T-helper 17 cell (primary cell): ENCODE measurements at regions not wholly inside any gene's neighbourhood (a gene's known extent, or its start where the extent isn't known, plus 50 kb on each side); places are given as distances from the start of the nearest gene placed in this dataset.

Experiments
- ATAC-seq: fragments of 150-1000 bp; cut with Tn5 transposase; 2 replicates; pipeline ENCODE4 v1.10.0; 2021; ENCODE audit warnings: mild to moderate bottlenecking, moderate library complexity
- DNase-seq, 3 donors: peaks; one replicate each; pipeline versions ENCODE4 v3.0.0 to v3.0.0-alpha.2; 2020 to 2021
- H3K9me3 ChIP-seq: one replicate; pipeline ENCODE4 v1.7.0; 2013; ENCODE audit warnings: low read length, mild to moderate bottlenecking; ENCODE audit not compliant: control insufficient read depth, poor library complexity, severe bottlenecking
- H3K27ac Mint-ChIP-seq: one replicate; pipeline ENCODE4 v1.8.0; 2022; ENCODE audit warnings: mild to moderate bottlenecking, moderate library complexity, mixed read lengths
- H3K27me3 Mint-ChIP-seq: one replicate; pipeline ENCODE4 v1.8.0; 2022; ENCODE audit warnings: mixed read lengths
- H3K36me3 Mint-ChIP-seq: one replicate; pipeline ENCODE4 v1.8.0; 2022; ENCODE audit warnings: low read depth, mixed read lengths
- H3K4me1 Mint-ChIP-seq: one replicate; pipeline ENCODE4 v1.8.0; 2022; ENCODE audit warnings: mild to moderate bottlenecking, mixed read lengths
- H3K4me3 Mint-ChIP-seq: one replicate; pipeline ENCODE4 v1.8.0; 2022; ENCODE audit warnings: mild to moderate bottlenecking, moderate library complexity, mixed read lengths

DNA sequence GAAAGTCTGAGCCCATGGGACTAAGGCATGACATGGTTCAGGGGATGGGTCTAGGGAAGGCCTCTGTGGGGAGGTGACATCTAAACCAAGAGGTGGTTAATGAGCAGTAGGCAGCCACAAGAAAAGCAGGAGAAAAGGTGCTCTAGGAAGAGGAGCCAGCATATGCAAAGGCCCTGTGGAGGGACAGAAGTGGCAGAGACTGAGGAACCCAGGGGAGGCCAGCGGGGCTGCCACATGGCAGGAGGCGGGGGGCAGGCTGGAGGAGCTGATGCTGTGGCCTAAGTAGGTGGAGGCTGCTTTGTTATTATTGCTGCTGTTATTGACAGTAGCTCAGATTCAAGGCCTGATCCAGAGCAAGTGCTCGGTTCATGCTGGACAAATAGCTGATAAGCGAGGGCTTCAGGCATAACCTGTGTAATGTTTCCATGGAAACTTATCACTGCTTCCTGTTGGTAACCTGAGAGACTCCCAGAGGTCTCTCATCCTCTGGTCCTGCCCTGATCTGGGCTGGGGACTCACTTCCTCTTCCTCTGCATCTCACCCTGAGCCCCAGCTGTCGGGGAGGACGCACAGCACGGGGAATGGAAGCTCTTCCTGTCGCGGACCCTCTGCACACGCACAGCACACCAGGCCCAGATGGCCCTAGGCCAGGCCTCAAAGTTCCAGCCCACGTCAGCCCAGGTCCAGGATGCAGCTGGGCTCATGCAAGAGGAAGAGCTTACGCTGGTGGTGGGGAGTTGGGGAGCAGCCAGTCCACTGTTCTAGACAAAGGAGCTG lies 75.2 kb upstream of the TP53I11 start:
- Mint-ChIP-seq H3K36me3 (no peaks in the 10 kb centered on the region), H3K27ac (peak overlapping the region; percentile 21), H3K4me1 (peaks cover 13% of the 10 kb centered on the region), H3K4me3 (peak overlapping the region; percentile 54), H3K27me3 (peaks cover 7% of the 10 kb centered on the region)
- DNase-seq, result no peak
- no peaks in the 10 kb centered on the region for H3K9me3 ChIP-seq
- ATAC-seq, result peak; percentile 50

GRCh38 chr11:45026835-45027234 lies 76.2 kb upstream of the TP53I11 start:
- no peak overlapping the region for H3K4me3 Mint-ChIP-seq
- H3K27ac Mint-ChIP-seq, result no peak overlapping the region
- no peaks in the 10 kb centered on the region for H3K9me3 ChIP-seq
- peaks cover 13% of the 10 kb centered on the region for H3K4me1 Mint-ChIP-seq
- DNase-seq, result no peak
- no peaks in the 10 kb centered on the region for H3K36me3 Mint-ChIP-seq
- ATAC-seq, result no peak
- peaks cover under 1% of the 10 kb centered on the region for H3K27me3 Mint-ChIP-seq

DNA sequence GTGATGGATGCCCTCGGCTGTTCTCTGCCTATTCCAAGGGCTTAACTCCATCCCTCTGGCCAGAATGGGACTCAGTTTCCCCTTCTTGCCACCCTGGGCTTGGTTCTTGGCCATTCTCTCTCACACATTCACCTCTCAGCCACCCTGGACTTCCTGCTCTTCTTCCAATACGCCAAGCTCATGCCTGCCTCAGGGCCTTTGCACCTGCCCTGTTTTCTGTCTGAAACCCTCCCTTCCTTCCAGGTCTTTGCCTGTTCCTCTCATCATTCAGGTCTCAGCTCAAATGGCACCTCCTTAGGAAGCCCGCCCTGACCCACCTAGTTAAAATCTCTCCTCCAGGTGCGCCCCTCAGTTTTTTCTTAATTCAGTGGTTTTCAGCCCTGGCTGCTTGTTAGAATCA lies 76.6 kb upstream of the TP53I11 start:
- Mint-ChIP-seq H3K4me3 (no peak overlapping the region), H3K36me3 (no peaks in the 10 kb centered on the region), H3K27ac (no peak overlapping the region), H3K27me3 (peaks cover 1% of the 10 kb centered on the region), H3K4me1 (peaks cover 13% of the 10 kb centered on the region)
- H3K9me3 ChIP-seq, result no peaks in the 10 kb centered on the region
- no peak for ATAC-seq
- no peak for DNase-seq

- Mint-ChIP-seq H3K4me3 (no peak overlapping the region), H3K4me1 (peaks cover 16% of the 10 kb centered on the region), H3K27me3 (peaks cover 12% of the 10 kb centered on the region), H3K36me3 (no peaks in the 10 kb centered on the region), H3K27ac (no peak overlapping the region)
- DNase-seq, result no peak
- ATAC-seq, result peak; percentile 30
- H3K9me3 ChIP-seq, result no peaks in the 10 kb centered on the region
Measured at GRCh38 chr11:45028911-45029682, 78.4 kb upstream of the TP53I11 start.

DNA sequence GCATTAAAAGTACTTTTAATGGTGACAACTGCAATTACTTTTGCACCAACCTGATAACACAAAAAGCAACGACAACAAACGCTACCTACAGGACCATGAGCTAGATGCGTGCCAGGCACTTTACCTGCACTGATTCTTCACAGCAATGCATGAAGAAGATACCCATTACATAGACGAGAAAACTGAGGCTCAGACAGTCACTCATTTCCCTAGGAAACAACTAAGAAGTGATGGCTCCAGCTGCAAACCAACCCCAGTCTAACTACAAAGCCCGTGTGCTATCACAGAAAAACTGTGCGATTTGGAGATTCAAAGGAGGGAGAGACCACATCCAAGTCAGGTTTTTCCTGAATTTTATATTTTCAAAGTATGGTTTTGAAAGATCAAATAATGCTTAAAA lies 80.1 kb upstream of the TP53I11 start:
- DNase-seq, result no peak
- Mint-ChIP-seq H3K4me3 (no peak overlapping the region), H3K27me3 (peaks cover 12% of the 10 kb centered on the region), H3K27ac (no peak overlapping the region), H3K4me1 (peaks cover 8% of the 10 kb centered on the region), H3K36me3 (no peaks in the 10 kb centered on the region)
- ATAC-seq, result no peak
- H3K9me3 ChIP-seq, result no peaks in the 10 kb centered on the region

GRCh38 chr11:45031912-45032519 lies 81.3 kb upstream of the TP53I11 start:
- peaks cover 6% of the 10 kb centered on the region for H3K4me1 Mint-ChIP-seq
- no peaks in the 10 kb centered on the region for H3K9me3 ChIP-seq
- peaks cover 12% of the 10 kb centered on the region for H3K27me3 Mint-ChIP-seq
- DNase-seq, result no peak
- no peaks in the 10 kb centered on the region for H3K36me3 Mint-ChIP-seq
- H3K4me3 Mint-ChIP-seq, result no peak overlapping the region
- no peak overlapping the region for H3K27ac Mint-ChIP-seq
- peak; percentile 33 for ATAC-seq

DNA sequence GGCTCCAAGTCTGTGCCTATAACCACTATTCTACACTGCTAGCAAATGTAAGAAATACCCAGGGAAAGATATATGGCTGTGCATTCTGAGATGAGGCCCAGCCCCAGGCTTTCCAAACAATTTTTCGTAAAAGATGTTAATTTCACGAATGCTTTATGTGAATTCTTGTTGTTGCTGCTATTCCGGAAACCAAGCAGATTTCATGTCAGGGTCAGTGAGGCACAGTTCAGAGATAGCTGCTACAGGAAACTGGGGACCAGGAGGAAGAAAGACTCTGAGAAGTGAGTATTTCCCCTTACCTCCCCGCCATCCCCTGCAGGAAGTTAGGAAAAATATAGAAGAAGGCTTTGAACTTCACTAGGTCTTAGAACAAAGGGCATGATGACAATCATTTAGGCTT lies 84.7 kb upstream of the TP53I11 start:
- Mint-ChIP-seq H3K4me1 (peaks cover 4% of the 10 kb centered on the region), H3K4me3 (no peak overlapping the region), H3K27ac (no peak overlapping the region), H3K36me3 (no peaks in the 10 kb centered on the region), H3K27me3 (peaks cover 12% of the 10 kb centered on the region)
- H3K9me3 ChIP-seq, result no peaks in the 10 kb centered on the region
- ATAC-seq (no peak), DNase-seq (no peak)

DNA sequence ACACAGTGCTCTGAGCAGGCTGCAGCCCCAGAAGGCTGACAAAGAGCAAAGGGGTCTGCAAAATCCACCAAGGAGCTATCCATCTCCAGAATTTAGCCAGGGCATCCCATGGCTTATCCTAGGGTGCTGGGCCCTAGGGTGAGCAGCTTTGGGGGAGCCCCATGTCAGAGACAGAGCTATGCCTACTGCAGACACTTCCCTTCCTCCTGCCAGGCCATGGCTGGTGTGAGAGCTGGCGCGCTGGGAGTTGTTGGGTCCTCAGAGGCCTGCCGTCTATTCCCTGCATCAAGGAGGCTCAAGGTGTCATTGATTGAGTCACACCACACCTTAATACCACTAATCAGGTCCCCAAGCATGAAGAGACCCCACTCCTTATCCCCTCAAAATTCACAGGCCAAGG lies 85.3 kb upstream of the TP53I11 start:
- DNase-seq (no peak), ATAC-seq (no peak)
- Mint-ChIP-seq H3K4me1 (peaks cover 4% of the 10 kb centered on the region), H3K27me3 (peaks cover 12% of the 10 kb centered on the region), H3K36me3 (no peaks in the 10 kb centered on the region), H3K4me3 (no peak overlapping the region), H3K27ac (no peak overlapping the region)
- no peaks in the 10 kb centered on the region for H3K9me3 ChIP-seq

DNA sequence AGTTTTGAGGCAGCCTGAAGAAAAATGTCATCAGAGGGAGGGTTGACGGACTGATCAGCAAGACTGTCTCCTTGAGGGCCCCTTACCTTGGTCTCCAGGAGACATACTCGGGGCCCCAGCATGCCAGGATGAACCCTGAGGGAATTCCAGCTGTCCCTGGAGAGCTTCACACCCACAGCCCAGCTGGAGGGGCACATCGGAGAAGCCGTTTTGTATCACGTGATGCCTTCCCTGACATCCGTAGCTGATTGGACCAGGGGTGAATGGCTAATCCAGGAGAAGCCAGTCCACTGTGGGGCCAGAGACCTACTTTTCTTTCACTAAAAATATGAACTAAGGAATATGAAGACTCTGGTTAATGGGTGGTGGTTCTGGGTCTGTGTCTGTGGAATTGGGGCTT lies 86.0 kb upstream of the TP53I11 start:
- ATAC-seq (no peak), DNase-seq (no peak)
- Mint-ChIP-seq H3K36me3 (no peaks in the 10 kb centered on the region), H3K27me3 (peaks cover 12% of the 10 kb centered on the region), H3K27ac (no peak overlapping the region), H3K4me1 (peaks cover 4% of the 10 kb centered on the region), H3K4me3 (no peak overlapping the region)
- H3K9me3 ChIP-seq, result no peaks in the 10 kb centered on the region

DNA sequence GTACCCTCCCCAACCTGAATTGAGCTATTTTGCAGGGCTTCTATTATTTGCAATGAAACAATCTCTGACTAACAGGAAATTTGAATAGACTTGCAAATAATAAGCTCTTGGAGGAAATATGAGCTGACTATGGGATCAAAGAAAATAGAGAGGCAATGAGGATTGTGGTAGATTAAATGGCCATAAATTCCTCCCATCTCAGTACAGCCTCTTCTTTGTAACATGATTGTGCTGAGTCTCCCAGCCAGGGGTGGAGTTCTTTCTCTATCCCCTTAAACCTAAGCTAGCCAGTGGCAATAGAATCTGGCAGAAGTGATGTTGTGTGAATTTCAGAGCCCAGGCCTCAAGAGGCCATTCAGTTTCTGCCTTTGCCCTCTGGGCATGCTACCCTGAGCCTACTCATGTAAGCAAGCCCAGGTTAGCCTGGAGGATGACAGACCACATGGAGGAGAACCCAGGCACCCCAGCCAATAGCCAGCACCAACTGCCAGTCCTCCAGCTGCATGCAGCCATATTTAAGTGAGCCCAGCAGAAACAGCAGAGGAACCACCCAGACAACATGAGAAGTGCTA lies 86.8 kb upstream of the TP53I11 start:
- H3K27me3 Mint-ChIP-seq, result peaks cover 9% of the 10 kb centered on the region
- no peak overlapping the region for H3K4me3 Mint-ChIP-seq
- ATAC-seq, result no peak
- H3K36me3 Mint-ChIP-seq, result no peaks in the 10 kb centered on the region
- no peak for DNase-seq
- no peaks in the 10 kb centered on the region for H3K9me3 ChIP-seq
- H3K4me1 Mint-ChIP-seq, result peaks cover 4% of the 10 kb centered on the region
- no peak overlapping the region for H3K27ac Mint-ChIP-seq

GRCh38 chr11:45038923-45039322 lies 88.2 kb upstream of the TP53I11 start:
- no peak overlapping the region for H3K4me3 Mint-ChIP-seq
- H3K36me3 Mint-ChIP-seq, result no peaks in the 10 kb centered on the region
- DNase-seq, result no peak
- no peaks in the 10 kb centered on the region for H3K9me3 ChIP-seq
- no peak overlapping the region for H3K27ac Mint-ChIP-seq
- peaks cover 3% of the 10 kb centered on the region for H3K27me3 Mint-ChIP-seq
- no peak for ATAC-seq
- H3K4me1 Mint-ChIP-seq, result no peaks in the 10 kb centered on the region

GRCh38 chr11:45041596-45041995 lies 90.9 kb upstream of the TP53I11 start:
- Mint-ChIP-seq H3K4me1 (peaks cover 7% of the 10 kb centered on the region), H3K4me3 (no peak overlapping the region), H3K36me3 (peaks cover 5% of the 10 kb centered on the region), H3K27ac (no peak overlapping the region), H3K27me3 (peaks cover 25% of the 10 kb centered on the region)
- H3K9me3 ChIP-seq, result no peaks in the 10 kb centered on the region
- no peak for DNase-seq
- no peak for ATAC-seq

GRCh38 chr11:45042560-45042959 lies 91.9 kb upstream of the TP53I11 start:
- no peak for ATAC-seq
- H3K9me3 ChIP-seq, result no peaks in the 10 kb centered on the region
- no peak for DNase-seq
- H3K4me3 Mint-ChIP-seq, result no peak overlapping the region
- H3K4me1 Mint-ChIP-seq, result peaks cover 7% of the 10 kb centered on the region
- no peak overlapping the region for H3K27ac Mint-ChIP-seq
- peaks cover 5% of the 10 kb centered on the region for H3K36me3 Mint-ChIP-seq
- peaks cover 27% of the 10 kb centered on the region for H3K27me3 Mint-ChIP-seq
